ENCODE measurements at regions not wholly inside any gene's neighbourhood (a gene's known extent, or its start where the extent isn't known, plus 50 kb on each side); places are given as distances from the start of the nearest gene placed in this dataset.
"Not testable (repeated sequence)": the region's sequence is repeated elsewhere in the genome, so short reads cannot be mapped to it uniquely, and the experiment has no call there.

GRCh38 chr9:71442937-71443336 lies 321.5 kb upstream of the TRPM3 start:
- H3K9me3 ChIP-seq (ENCODE audit: control insufficient read depth, insufficient read depth, low read length): no peaks in the 10 kb centered on the region
- H3K9ac ChIP-seq (ENCODE audit: low read depth, low read length): no peak overlapping the region
- H3K36me3 ChIP-seq (ENCODE audit: insufficient read depth, low read length): no peaks in the 10 kb centered on the region
- H3K4me1 ChIP-seq (ENCODE audit: insufficient read depth, low read length): no peaks in the 10 kb centered on the region

- no peak overlapping the region for H3K9ac ChIP-seq (ENCODE audit: low read depth, low read length)
- H3K36me3 ChIP-seq (ENCODE audit: insufficient read depth, low read length): no peaks in the 10 kb centered on the region
- no peaks in the 10 kb centered on the region for H3K9me3 ChIP-seq (ENCODE audit: control insufficient read depth, insufficient read depth, low read length)
- no peaks in the 10 kb centered on the region for H3K4me1 ChIP-seq (ENCODE audit: insufficient read depth, low read length)
These were observed 319.8 kb upstream of the TRPM3 start for GRCh38 chr9:71441266-71441665.

DNA sequence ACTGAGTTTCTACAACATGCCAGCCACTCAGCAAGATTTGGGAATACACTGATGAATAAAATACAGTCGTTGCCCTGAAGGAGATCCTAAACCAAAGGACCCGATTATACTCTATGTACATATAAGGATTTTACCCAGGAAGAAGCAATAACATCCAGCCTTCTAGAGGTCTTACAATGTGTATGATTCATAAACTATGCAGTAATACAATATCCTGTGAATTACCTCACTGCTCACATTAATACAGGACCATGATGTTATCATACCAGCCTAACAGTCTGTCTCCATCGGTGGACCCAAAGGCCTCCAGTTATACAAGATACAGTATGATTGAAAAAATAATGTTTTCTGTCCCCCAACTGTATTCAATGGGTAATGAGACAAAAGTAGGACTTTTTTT lies 310.5 kb upstream of the TRPM3 start:
- H3K9ac ChIP-seq (ENCODE audit: low read depth, low read length): no peak overlapping the region
- H3K9me3 ChIP-seq (ENCODE audit: control insufficient read depth, insufficient read depth, low read length): no peaks in the 10 kb centered on the region
- H3K36me3 ChIP-seq (ENCODE audit: insufficient read depth, low read length): no peaks in the 10 kb centered on the region
- H3K4me1 ChIP-seq (ENCODE audit: insufficient read depth, low read length): no peaks in the 10 kb centered on the region

- not testable (repeated sequence) for H3K9ac ChIP-seq (ENCODE audit: low read depth, low read length); H3K9me3 ChIP-seq (ENCODE audit: control insufficient read depth, insufficient read depth, low read length); H3K4me1 ChIP-seq (ENCODE audit: insufficient read depth, low read length)
These were observed 285.9 kb upstream of the TRPM3 start for GRCh38 chr9:71407341-71407740.

DNA sequence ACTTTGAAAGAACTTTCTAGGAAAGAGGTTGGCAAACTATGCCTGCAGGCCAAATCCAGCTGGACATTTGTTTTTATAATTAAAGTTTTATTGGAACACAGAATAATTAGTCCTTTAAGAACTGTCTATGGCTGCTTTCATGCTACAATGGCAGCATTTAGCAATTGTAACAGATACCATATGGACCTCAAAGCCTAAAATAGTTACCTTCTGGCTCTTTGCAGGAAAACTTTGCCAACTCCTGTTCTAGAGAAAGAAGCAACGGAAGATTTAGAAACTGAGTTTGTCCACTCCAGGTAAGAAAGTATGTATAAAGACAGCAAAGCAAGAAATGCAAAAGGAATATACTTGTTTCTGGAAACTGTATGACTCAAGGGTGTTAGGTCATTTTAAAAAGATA lies 281.7 kb upstream of the TRPM3 start:
- H3K36me3 ChIP-seq (ENCODE audit: insufficient read depth, low read length): no peaks in the 10 kb centered on the region
- no peaks in the 10 kb centered on the region for H3K4me1 ChIP-seq (ENCODE audit: insufficient read depth, low read length)
- no peak overlapping the region for H3K9ac ChIP-seq (ENCODE audit: low read depth, low read length)
- no peaks in the 10 kb centered on the region; the same call in none of the 2 replicates for H3K9me3 ChIP-seq (ENCODE audit: control insufficient read depth, insufficient read depth, low read length)

More at GRCh38 chr9:71407341-71407740, 285.9 kb upstream of the TRPM3 start:
- not testable (repeated sequence) for H3K36me3 ChIP-seq (ENCODE audit: insufficient read depth, low read length)

DNA sequence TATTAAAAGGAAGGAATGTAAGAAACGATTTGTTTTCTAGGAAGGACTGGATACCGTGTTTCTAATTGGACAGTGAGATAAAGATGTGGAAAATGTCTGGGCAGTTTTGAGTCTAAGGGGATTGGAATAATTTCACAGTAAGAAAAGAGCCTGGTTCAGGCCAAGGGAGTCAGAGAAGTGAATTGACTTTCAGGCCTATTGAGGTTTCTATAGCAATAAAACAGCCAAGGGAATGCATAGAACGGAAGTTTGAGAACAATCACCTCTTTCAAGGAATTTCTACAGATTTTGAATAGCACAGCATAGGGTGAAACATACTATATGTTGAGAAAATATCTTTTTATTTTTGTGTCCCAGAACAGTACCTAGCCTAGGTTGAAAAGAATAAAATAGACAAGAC lies 271.6 kb upstream of the TRPM3 start:
- Histone ChIP-seq H3K9ac (ENCODE audit: low read depth, low read length) (no peak overlapping the region), H3K4me1 (ENCODE audit: insufficient read depth, low read length) (no peaks in the 10 kb centered on the region), H3K36me3 (ENCODE audit: insufficient read depth, low read length) (no peaks in the 10 kb centered on the region), H3K9me3 (ENCODE audit: control insufficient read depth, insufficient read depth, low read length) (no peaks in the 10 kb centered on the region)

- Histone ChIP-seq H3K4me1 (ENCODE audit: insufficient read depth, low read length) (0 out of 2 replicates have a peak, but pooled peaks cover 5% of the 10 kb centered on the region), H3K9me3 (ENCODE audit: control insufficient read depth, insufficient read depth, low read length) (no peaks in the 10 kb centered on the region), H3K36me3 (ENCODE audit: insufficient read depth, low read length) (no peaks in the 10 kb centered on the region), H3K9ac (ENCODE audit: low read depth, low read length) (no peak overlapping the region)
These were observed 262.9 kb upstream of the TRPM3 start for GRCh38 chr9:71384343-71384742.

DNA sequence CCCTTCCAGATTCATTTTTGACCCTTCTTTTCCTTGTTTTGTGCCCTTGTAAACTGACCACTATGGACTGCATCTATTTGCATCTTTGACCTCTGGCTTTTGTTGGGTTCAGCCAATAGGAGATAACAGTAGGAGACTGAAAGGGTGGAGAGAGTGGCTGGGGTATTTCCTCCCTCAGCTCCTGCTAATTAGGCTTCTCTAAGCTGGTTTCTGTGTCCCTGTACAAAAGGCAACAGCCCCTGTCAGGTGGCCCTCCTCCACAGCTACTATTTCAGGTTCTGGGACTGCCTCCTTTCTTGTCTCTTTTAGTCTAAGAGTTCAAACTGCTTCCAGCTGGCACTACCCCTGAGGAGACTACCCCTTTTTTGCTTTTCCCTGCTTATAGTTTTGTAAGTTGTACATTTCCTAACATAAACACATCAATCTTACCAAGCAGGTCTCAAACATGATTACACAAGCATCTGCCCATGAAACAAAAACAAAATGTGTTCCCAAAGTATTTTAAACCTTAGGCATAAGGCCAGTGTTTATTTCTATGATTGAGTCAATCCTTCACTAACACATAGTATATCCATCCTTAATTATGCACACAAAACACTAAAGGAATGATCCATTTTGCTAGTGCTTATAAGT lies 262.0 kb upstream of the TRPM3 start:
- 0 out of 2 replicates have a peak, but pooled peaks cover 5% of the 10 kb centered on the region for H3K4me1 ChIP-seq (ENCODE audit: insufficient read depth, low read length)
- no peak overlapping the region for H3K9ac ChIP-seq (ENCODE audit: low read depth, low read length)
- no peaks in the 10 kb centered on the region for H3K36me3 ChIP-seq (ENCODE audit: insufficient read depth, low read length)
- H3K9me3 ChIP-seq (ENCODE audit: control insufficient read depth, insufficient read depth, low read length): no peaks in the 10 kb centered on the region

DNA sequence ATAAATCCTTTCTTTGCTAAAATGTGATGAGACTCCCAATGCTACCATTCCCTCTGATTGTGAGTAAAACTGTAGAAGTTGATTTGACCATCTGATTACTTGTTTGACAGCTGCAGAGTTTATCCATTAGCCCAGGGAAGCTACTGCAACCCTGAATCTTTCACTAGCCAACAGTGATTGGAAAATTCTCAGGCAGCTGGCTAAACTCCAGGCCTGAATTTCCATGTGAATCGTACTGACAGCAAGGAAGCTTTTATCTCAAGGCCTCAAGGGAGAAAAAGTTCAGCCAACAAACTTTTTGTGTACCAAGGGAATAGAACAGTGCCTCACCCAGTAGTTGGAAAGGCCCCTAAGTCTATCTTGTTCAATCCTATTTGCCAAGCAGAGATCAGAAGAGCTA lies 246.7 kb upstream of the TRPM3 start:
- Histone ChIP-seq H3K4me1 (ENCODE audit: insufficient read depth, low read length) (peaks cover 20% of the 10 kb centered on the region), H3K9me3 (ENCODE audit: control insufficient read depth, insufficient read depth, low read length) (no peaks in the 10 kb centered on the region), H3K9ac (ENCODE audit: low read depth, low read length) (no peak overlapping the region), H3K36me3 (ENCODE audit: insufficient read depth, low read length) (no peaks in the 10 kb centered on the region)

DNA sequence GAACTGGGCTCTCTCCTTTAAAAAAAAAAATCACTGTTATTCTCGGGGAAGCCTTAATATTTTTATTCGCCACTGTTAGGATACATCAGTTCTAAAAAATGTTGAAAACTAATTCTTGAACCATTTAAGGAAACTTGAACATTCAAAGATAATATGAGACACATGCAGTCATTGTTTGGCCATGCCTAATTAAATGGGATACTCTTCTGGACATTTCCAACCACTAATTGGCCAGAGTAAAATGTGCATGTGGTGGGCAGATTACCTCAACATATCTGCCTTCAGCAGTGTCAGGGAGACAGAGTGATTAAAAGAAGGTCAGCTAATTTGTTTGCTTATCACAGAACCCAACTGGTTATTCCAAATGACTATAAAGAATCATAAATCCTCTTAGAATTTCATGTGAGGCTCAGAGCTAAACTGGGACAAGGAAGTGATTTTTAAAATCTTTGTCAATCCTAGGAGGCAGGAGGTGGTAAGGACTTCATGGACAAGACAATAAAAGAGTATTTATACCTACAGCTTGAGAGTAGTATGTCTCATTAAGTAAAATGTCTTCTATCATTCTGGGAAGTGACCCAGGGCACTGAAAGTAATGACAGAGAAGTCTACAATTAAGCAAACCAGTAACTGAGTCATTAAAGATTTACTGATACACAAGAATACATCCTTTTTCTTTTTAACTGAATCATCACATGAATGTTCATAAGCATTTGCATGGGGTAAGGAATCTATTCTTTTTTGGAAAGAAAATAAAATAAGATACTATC lies 242.9 kb upstream of the TRPM3 start:
- Histone ChIP-seq H3K4me1 (ENCODE audit: insufficient read depth, low read length) (peaks cover 34% of the 10 kb centered on the region), H3K36me3 (ENCODE audit: insufficient read depth, low read length) (no peaks in the 10 kb centered on the region), H3K9ac (ENCODE audit: low read depth, low read length) (no peak overlapping the region), H3K9me3 (ENCODE audit: control insufficient read depth, insufficient read depth, low read length) (no peaks in the 10 kb centered on the region)

DNA sequence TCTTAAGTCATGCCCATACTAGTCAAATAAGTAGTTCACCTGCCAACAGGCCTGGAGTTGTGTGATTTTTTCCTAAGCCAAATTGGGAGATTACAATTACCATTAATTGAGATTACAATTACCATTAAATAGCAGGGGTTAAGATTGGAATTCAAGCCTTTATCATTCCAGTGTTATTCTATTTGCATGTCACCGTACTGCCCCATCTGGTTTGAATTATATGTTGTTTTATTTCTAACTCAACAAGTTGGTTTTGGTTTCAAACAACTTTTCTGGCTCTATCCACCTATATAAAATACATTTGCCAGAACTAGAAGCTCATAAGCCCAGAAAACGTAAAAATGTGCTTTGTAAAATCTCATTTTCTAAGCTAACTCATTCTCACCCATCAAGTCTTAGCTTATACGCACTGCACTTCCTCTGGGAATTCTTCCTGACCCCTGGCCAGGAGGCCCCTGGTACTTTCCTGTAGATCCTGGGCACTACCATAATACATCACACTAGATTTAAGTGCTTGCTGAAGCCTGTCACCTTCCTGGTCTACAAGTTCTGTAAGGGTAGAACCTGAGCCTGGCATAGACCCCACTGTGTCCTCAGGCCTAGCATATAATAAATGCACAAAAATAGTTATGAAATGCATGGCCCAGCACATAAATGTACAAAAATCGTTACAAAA lies 242.0 kb upstream of the TRPM3 start:
- no peak overlapping the region for H3K9ac ChIP-seq (ENCODE audit: low read depth, low read length)
- H3K4me1 ChIP-seq (ENCODE audit: insufficient read depth, low read length): peaks cover 34% of the 10 kb centered on the region
- H3K9me3 ChIP-seq (ENCODE audit: control insufficient read depth, insufficient read depth, low read length): no peaks in the 10 kb centered on the region
- no peaks in the 10 kb centered on the region for H3K36me3 ChIP-seq (ENCODE audit: insufficient read depth, low read length)

DNA sequence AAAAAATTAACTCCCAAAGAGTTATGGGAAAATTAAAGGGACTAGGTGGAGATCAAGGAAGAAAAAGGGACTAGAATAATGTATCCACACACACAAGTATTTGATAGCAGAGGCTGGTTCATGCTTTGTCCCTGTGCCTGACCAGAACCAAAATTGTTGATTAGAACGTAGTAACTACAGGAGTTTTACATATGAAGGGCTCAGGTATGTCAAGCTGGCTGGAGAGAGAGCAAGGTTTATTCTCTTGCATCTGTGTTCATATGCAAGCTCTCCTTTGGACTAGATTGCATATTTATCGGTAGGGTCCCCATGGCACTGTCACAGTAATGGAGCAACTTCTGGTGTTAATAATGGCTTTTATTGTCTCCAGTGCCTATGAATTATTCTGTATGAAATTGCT lies 239.9 kb upstream of the TRPM3 start:
- Histone ChIP-seq H3K36me3 (ENCODE audit: insufficient read depth, low read length) (no peaks in the 10 kb centered on the region), H3K4me1 (ENCODE audit: insufficient read depth, low read length) (peaks cover 34% of the 10 kb centered on the region), H3K9me3 (ENCODE audit: control insufficient read depth, insufficient read depth, low read length) (no peaks in the 10 kb centered on the region), H3K9ac (ENCODE audit: low read depth, low read length) (no peak overlapping the region)

DNA sequence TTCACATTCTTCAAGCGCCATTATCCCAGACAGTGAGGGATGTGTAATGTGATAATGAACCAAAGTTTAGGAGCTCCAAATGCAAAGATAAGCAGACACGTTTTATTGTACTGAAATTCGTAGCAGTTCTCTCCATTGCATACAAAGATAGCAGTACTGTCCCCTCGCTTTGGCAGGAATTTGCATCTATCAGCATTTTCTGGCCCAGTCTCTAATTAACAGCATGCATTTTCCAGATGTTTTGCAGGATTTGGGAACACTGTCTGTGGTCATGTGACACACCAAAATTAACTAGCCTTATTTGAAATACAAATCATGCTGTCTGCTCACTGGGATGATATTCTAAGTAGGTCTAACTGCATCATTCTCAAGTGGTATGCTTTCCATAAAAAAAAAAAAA lies 235.9 kb upstream of the TRPM3 start:
- Histone ChIP-seq H3K4me1 (ENCODE audit: insufficient read depth, low read length) (peaks cover 11% of the 10 kb centered on the region; the same call in 1 of the 2 replicates), H3K9me3 (ENCODE audit: control insufficient read depth, insufficient read depth, low read length) (no peaks in the 10 kb centered on the region), H3K9ac (ENCODE audit: low read depth, low read length) (no peak overlapping the region), H3K36me3 (ENCODE audit: insufficient read depth, low read length) (no peaks in the 10 kb centered on the region)

- Histone ChIP-seq H3K9me3 (ENCODE audit: control insufficient read depth, insufficient read depth, low read length) (no peaks in the 10 kb centered on the region), H3K9ac (ENCODE audit: low read depth, low read length) (no peak overlapping the region), H3K4me1 (ENCODE audit: insufficient read depth, low read length) (peaks cover 5% of the 10 kb centered on the region; the same call in 1 of the 2 replicates)
These were observed 234.5 kb upstream of the TRPM3 start for GRCh38 chr9:71355884-71356283.

GRCh38 chr9:71353720-71354119 lies 232.3 kb upstream of the TRPM3 start:
- Histone ChIP-seq H3K36me3 (ENCODE audit: insufficient read depth, low read length) (no peaks in the 10 kb centered on the region), H3K9me3 (ENCODE audit: control insufficient read depth, insufficient read depth, low read length) (no peaks in the 10 kb centered on the region), H3K9ac (ENCODE audit: low read depth, low read length) (no peak overlapping the region), H3K4me1 (ENCODE audit: insufficient read depth, low read length) (peaks cover 8% of the 10 kb centered on the region; the same call in 1 of the 2 replicates)

More at GRCh38 chr9:71355884-71356283, 234.5 kb upstream of the TRPM3 start:
- H3K36me3 ChIP-seq (ENCODE audit: insufficient read depth, low read length): no peaks in the 10 kb centered on the region

Measured in ES-I3 (cell line).